Stomach (tissue), 8 donors: ENCODE measurements at regions not wholly inside any gene's neighbourhood (a gene's known extent, or its start where the extent isn't known, plus 50 kb on each side); places are given as distances from the start of the nearest gene placed in this dataset.

Experiments
- DNase-seq, 2 donors: peaks; one replicate each; pipeline versions ENCODE4 v3.0.0 to v3.0.0-alpha.2; 2013 to 2019
- H3K27ac ChIP-seq, 5 donors: fragments of 200-600 bp in 4 of 5; sonication (generic) in 4 of 5; one replicate each; pipeline ENCODE4 v1.5.1; 2013 to 2019; ENCODE audit warnings: mild to moderate bottlenecking in 1 of 5, moderate library complexity in 1 of 5
- H3K27me3 ChIP-seq, 3 donors: fragments of 200-600 bp; sonication (generic); one replicate each; pipeline ENCODE4 v1.5.1; 2017 to 2019; ENCODE audit warnings: mixed run types in 1 of 3
- H3K36me3 ChIP-seq, 4 donors: fragments of 200-600 bp; sonication (generic); 1 replicate in 3 of 4; 2 replicates in 1 of 4; pipeline ENCODE4 v1.5.1; 2016 to 2019
- H3K4me1 ChIP-seq, 4 donors: fragments of 200-600 bp; sonication (generic); one replicate each; pipeline ENCODE4 v1.5.1; 2016 to 2019
- H3K4me3 ChIP-seq, 4 donors: fragments of 200-600 bp; sonication (generic) in 3 of 4; one replicate each; pipeline ENCODE4 v1.5.1; 2016 to 2019; ENCODE audit warnings: mild to moderate bottlenecking in 1 of 4
- H3K9me3 ChIP-seq, 4 donors: fragments of 200-600 bp; sonication (generic); one replicate each; pipeline ENCODE4 v1.5.1; 2016 to 2019
- CTCF ChIP-seq, 7 experiments: fragments of 450-650 bp in 4 of 7; fragments of 200-600 bp in 3 of 7; sonication (generic) in 3 of 7; IDR thresholded peaks; one replicate each; pipeline ENCODE4 v1.5.1; 2016 to 2019; ENCODE audit warnings: antibody characterized with exemption in 7 of 7, control low read depth in 2 of 7, mild to moderate bottlenecking in 1 of 7
- EP300 ChIP-seq: sonication (generic); formaldehyde crosslinking; IDR thresholded peaks from one replicate; pipeline ENCODE4 v1.6.1; 2017; ENCODE audit warnings: antibody characterized with exemption
- POLR2A ChIP-seq, 4 donors: fragments of 450-650 bp; IDR thresholded peaks; one replicate each; pipeline ENCODE4 v1.6.1; 2016; ENCODE audit warnings: antibody characterized with exemption in 4 of 4, control low read depth in 2 of 4, mild to moderate bottlenecking in 1 of 4, moderate library complexity in 1 of 4
- POLR2AphosphoS5 ChIP-seq, 3 donors: sonication (generic); formaldehyde crosslinking; IDR thresholded peaks; one replicate each; pipeline ENCODE4 v1.6.1; 2016; ENCODE audit warnings: antibody characterized with exemption in 3 of 3
- WGBS, 5 donors: extraction: QIAGEN DNeasy Blood & Tissue Kit in 3 of 5; methylation state at CpG; one replicate each; pipeline versions ENCODE4 v1.1.5 to v1.1.7; 2013 to 2018; 5-methylcytosine and 5-hydroxymethylcytosine counted together
- intact Hi-C: fragments of 100-400 bp; cut with DNase I; formaldehyde crosslinking; loops from one replicate; pipeline ENCODE4 v1.15.1; 2023; ENCODE audit warnings: low total_unique reads
- donor health status: healthy with polysubstance abuse.
- donor health status: Bipolar disorder and iron deficiency.
- donor health status: healthy.

DNA sequence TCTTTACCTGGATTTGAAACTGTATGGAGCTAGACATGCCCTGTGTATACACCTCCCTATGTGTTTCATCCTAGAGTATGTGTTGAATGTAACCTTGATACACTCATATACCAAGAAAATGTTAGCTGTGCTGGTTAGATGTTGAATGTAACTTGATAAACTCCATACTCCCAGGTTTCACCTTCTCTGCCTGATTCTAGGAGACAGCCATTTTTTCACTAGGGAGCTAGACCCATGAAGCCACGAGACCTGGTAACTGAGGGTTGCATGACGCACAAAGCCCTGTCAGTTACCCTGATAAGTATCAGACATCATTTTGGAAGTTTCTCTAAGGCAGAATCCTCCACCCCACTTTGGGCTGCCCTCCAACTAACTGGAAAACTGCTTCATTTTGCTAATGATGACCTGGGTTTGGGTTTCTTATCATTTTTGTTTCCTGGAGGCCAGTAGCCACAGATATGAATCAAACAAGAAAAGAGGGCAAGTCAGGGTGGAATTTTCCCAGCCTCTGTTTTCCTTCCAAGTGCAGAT, 478.5 kb upstream of the KIF2A start:
- no peaks in the 10 kb centered on the region for H3K4me1 ChIP-seq
- WGBS, 5 donors: 61 to 85% (median 74%) methylated on average over 2 of the region's 2 CpGs
- no peak for TF ChIP-seq POLR2AphosphoS5 (IDR thresholded peaks at IDR 0.05)
- TF ChIP-seq EP300: no peak
- TF ChIP-seq POLR2A (IDR thresholded peaks at IDR 0.05): no peak
- TF ChIP-seq CTCF (IDR thresholded peaks at IDR 0.05): no peak
- DNase-seq: no peak
- no peak overlapping the region for H3K27ac ChIP-seq
- no peaks in the 10 kb centered on the region for H3K36me3 ChIP-seq
- H3K27me3 ChIP-seq: no peaks in the 10 kb centered on the region
- no peak overlapping the region for H3K4me3 ChIP-seq
- intact Hi-C loops: no loop called here
- no peaks in the 10 kb centered on the region for H3K9me3 ChIP-seq

DNA sequence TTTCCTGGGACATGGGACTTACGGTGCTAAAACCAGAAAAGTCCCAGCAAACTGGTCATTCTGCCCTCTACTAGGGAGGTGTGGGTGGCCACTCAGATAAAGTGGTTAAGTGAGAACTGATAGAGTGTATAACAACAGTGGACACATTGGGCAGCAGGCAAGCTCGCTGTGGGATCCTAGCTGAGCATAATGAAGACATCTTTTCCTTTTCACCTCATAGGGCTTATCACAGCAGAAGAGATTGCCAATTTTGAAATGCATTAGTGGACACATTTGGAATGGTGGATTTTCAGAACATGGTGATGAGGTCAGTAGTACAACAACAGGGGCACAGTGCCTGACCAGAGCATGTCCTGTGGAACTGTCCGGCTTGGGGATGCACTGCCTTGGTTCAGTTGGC, 477.1 kb upstream of the KIF2A start:
- no peak overlapping the region for H3K4me3 ChIP-seq
- no peak for TF ChIP-seq EP300
- no peak for TF ChIP-seq POLR2A (IDR thresholded peaks at IDR 0.05)
- no peak for TF ChIP-seq POLR2AphosphoS5 (IDR thresholded peaks at IDR 0.05)
- TF ChIP-seq CTCF (IDR thresholded peaks at IDR 0.05): no peak
- no peaks in the 10 kb centered on the region for H3K27me3 ChIP-seq
- H3K36me3 ChIP-seq: no peaks in the 10 kb centered on the region
- WGBS, 5 donors: 80 to 94% (median 91%) methylated on average over 3 of the region's 3 CpGs
- intact Hi-C loops: no loop called here
- H3K9me3 ChIP-seq: no peaks in the 10 kb centered on the region
- H3K4me1 ChIP-seq: no peaks in the 10 kb centered on the region
- H3K27ac ChIP-seq: no peak overlapping the region
- no peak for DNase-seq

- DNase-seq: no peak
- WGBS, 5 donors: 90 to 96% (median 93%) methylated on average over 4 of the region's 4 CpGs
Measured at GRCh38 chr5:61831736-61832135, 474.3 kb upstream of the KIF2A start.

DNA sequence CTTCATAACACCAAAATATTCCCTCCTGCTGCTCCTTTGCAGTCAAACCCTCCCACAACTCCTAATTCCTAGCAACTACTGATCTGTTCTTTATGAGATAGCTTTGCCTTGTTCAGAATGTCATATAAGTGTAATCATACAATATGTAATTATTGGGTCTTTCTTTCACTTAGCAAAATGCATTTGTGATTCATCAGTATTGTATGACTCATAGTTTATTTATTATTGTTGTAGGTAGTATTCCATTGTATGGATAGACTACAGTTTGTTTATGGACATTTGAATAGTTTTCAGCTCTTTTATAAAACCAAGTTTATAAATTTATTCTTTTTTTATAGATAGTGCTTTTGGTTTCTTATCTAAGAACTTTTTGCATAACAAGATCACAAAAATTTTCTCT, 468.2 kb upstream of the KIF2A start:
- TF ChIP-seq EP300 (no peak), POLR2AphosphoS5 (IDR thresholded peaks at IDR 0.05) (no peak), CTCF (IDR thresholded peaks at IDR 0.05) (no peak), POLR2A (IDR thresholded peaks at IDR 0.05) (no peak)
- Histone ChIP-seq H3K36me3 (no peaks in the 10 kb centered on the region), H3K4me3 (no peak overlapping the region), H3K9me3 (no peaks in the 10 kb centered on the region), H3K27ac (no peak overlapping the region), H3K4me1 (no peaks in the 10 kb centered on the region), H3K27me3 (peaks cover 0 to 5% (median 0%) of the 10 kb centered on the region in 3 donors)
- DNase-seq: no peak
- intact Hi-C loops: no loop called here

More at GRCh38 chr5:61831736-61832135, 474.3 kb upstream of the KIF2A start:
- H3K36me3 ChIP-seq: no peaks in the 10 kb centered on the region
- TF ChIP-seq EP300: no peak
- TF ChIP-seq CTCF (IDR thresholded peaks at IDR 0.05): no peak
- TF ChIP-seq POLR2A (IDR thresholded peaks at IDR 0.05): no peak
- no peak for TF ChIP-seq POLR2AphosphoS5 (IDR thresholded peaks at IDR 0.05)
- H3K9me3 ChIP-seq: no peaks in the 10 kb centered on the region
- no peak overlapping the region for H3K4me3 ChIP-seq
- no peaks in the 10 kb centered on the region for H3K27me3 ChIP-seq
- no peak overlapping the region for H3K27ac ChIP-seq
- no peaks in the 10 kb centered on the region for H3K4me1 ChIP-seq
- intact Hi-C loops: no loop called here
